ENCODE measurements at regions not wholly inside any gene's neighbourhood (a gene's known extent, or its start where the extent isn't known, plus 50 kb on each side); places are given as distances from the start of the nearest gene placed in this dataset.

DNA sequence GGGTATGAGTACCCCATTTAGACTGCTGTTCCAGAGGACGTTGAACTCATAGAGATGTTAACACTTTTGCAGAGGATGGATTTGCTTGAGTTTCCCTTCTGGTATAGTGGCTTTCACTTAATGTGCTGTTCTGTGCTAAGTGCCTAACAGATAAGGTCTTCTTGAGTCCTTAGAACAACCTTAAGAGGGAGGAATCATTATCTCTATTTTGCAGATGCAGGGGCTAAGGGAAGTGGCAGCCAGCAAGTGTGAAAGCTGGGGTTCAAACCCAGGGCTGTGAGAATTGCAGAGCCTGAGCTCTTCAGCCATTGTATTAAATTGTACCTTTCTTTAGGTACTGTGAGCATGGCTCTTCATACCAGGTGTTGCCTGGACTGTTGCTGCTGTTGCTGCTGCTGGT is 122.1 kb upstream of the NRXN3 start:
- TF ChIP-seq, protein P1, sequence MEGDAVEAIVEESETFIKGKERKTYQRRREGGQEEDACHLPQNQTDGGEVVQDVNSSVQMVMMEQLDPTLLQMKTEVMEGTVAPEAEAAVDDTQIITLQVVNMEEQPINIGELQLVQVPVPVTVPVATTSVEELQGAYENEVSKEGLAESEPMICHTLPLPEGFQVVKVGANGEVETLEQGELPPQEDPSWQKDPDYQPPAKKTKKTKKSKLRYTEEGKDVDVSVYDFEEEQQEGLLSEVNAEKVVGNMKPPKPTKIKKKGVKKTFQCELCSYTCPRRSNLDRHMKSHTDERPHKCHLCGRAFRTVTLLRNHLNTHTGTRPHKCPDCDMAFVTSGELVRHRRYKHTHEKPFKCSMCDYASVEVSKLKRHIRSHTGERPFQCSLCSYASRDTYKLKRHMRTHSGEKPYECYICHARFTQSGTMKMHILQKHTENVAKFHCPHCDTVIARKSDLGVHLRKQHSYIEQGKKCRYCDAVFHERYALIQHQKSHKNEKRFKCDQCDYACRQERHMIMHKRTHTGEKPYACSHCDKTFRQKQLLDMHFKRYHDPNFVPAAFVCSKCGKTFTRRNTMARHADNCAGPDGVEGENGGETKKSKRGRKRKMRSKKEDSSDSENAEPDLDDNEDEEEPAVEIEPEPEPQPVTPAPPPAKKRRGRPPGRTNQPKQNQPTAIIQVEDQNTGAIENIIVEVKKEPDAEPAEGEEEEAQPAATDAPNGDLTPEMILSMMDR (conservative IDR thresholded peaks at IDR 0.05), result no peak
- no peak for TF ChIP-seq ZFX (IDR thresholded peaks at IDR 0.05)
